Kidney tubule cell (primary cell): ENCODE measurements at regions not wholly inside any gene's neighbourhood (a gene's known extent, or its start where the extent isn't known, plus 50 kb on each side); places are given as distances from the start of the nearest gene placed in this dataset.

ENCODE experiments used
- DNase-seq: peaks from one replicate; pipeline ENCODE4 v3.0.0-alpha.2; 2018; ENCODE audit warnings: low spot score

DNA sequence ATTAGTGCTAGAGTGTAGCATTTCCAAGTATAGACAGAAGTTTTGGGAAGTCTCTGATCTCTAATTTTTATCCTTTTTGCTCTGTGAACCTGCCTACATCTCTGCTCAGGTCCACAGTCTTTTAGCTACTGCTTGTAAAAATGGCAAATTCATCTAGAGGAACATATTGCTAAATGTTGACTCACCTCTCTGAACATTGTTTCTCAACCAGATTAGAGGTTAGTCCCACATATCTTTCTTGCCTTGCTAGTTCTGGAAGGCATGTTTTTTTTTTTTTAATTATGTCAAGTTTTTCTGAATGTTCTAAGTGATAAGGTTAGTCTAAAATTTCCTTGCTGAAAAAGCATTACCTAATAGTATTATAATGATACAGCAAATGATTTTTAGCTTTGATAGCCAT lies 2889.6 kb upstream of the PCDH20 start:
- no peak for DNase-seq

DNA sequence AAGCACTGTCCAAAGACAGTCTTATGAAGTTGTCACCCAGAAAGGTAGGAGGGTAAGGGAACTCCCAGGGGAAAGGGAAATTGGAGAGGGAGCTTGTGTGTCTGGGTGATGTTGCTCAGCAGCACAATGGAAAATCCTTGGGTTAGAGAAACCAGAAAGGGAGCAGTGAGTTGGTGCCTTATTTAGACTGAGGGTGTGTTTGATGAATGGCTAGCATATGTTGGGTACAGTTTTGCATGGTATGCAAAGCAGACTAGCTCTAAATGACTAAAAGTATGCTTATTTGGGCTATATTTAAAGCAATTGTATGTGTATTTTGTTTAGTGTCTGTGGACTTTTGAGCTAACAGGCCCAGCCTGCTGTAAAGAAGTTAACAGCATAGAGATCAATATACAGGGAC lies 2884.6 kb upstream of the PCDH20 start:
- DNase-seq, result no peak

DNA sequence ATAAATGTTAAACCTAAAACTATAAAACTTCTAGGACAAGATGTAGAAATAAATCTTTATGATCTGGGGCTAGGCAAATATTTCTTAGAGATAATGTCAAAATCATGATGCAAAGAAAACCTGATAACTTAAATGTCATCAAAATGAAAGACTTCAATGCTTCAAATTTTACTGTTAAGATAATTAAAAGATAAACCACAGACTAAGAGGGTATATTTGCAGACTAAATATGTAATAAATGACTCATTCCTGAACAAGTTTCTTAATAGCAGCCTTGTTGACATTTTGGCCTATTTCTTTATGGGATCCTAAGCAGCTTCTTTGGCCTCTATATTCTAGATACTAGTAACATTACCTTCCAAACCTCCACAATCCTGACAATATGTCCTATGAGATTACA lies 2878.3 kb upstream of the PCDH20 start:
- DNase-seq, result no peak

DNA sequence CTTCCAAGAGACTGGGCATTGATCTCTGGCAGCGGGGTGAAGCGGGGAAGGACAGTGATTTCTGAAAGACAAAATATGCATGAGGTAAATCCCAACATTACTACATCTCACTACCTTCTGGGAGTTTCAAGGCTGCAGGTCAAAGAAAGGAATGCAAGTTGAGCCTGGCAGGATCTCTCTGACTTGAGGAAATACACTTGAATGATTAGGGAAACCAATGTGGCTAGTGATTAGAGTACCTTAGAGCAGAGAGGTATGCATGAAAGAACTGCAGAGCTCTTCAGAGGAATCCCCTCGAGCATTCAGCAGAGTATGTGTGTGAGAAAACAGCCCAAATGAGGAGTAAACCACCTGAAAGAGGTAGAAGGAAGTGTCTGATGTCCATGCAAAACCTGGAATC lies 2874.1 kb upstream of the PCDH20 start:
- DNase-seq, result peak; percentile 52

DNA sequence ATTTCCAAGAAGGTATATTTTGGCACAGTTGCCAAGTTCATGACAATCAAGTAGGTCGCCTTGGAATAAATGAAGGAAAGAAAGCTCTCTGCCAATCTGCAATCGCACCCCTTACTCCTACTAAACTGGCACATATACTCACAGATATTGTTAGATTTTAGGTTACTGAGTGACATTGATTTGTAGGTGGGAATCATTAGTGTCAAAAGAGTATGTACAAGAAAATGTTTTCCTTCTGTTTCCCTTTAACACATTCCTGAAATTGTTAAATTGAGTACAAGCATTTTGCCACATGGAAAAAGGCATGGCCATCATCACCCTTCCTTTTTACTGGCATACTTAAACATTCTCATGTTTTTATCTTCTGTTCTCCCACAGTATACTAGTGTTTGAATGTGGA lies 2868.3 kb upstream of the PCDH20 start:
- DNase-seq, result no peak

DNA sequence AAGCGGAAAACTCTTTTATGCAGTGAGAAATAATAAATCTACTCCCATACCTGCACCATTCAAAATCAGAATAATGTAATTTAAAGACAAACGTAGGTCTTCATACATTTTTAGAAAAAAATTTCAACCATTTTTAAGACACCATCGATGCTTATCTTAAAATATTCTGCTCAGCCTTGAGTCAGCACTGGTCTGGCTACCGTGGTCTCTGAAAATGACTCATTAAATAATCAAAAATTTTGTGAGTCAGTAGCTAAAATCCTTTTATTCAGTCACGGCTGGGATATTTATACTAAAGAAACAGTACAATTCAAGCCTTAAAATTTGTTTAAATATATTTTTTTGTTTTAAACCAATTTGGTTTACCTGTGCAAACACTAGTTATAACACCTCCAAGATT lies 2862.8 kb upstream of the PCDH20 start:
- DNase-seq, result no peak

DNA sequence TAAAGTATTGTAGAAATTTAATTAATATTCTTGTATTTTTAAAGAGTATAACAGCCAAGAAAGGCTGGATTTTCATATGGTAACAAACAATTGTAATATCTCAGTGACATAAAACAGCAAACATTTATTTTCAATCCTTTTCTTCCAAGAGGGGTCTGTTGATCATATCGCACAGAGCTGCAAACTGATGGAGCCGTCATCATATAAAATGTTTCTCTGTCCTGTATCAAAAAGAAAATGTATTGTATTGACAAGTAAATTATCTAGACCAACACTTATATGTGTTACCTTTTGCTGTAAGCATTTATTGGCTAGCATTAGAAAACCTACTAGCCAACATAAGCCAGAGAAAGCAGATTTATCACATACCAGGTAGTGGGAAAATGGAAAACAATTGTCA lies 2861.4 kb upstream of the PCDH20 start:
- DNase-seq, result no peak

DNA sequence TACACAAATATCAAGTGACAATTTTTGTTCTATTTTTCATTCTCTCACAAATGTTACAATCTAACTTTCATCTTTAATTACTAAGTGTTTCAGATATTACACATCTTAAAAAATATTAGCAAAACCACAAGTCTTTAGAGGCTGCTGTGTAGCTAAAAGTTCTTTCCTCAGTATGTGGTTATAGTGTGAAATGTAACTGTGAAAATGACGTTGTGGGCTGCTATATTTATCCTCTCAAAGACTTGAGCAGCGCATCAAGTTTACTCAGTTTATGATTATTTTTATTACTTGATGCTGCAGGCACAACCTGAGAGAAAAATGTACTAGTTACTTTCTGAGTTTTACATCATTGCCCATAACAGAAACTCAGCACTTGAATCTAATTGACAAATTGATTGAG lies 2860.6 kb upstream of the PCDH20 start:
- DNase-seq, result no peak

DNA sequence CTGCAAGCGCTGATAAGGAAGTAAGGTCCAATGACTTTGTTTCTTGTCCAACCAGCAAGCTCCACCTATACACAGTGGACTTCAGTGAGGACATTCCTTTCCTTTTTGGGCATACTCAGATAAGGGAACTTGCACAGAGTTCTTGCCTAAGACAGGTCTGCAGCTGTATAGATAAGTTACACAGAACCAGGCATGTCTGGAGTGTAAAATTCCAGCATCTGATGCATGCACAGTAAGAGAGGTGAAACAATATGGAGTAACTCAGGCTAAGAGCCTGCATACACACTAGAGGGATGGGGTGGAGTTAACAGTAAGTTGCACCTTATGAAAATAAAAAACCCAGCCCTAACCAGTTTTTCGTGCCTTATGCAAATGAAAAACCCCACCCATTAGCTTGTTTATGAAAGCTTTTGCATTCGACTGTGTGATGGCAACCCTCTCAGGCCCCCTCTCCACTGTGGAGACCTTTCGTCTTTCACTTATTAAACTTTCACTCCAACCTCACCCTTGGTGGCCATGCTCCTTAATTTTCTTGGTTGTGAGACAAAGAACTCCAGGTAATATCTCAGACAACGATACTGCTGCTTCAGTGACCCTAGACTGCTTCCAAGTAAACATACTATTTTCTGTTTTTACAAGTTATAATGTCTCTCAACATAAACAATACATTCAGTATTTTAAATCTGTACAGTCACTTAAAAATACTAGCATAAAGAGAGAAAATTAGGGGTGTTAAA lies 2859.0 kb upstream of the PCDH20 start:
- DNase-seq, result no peak

DNA sequence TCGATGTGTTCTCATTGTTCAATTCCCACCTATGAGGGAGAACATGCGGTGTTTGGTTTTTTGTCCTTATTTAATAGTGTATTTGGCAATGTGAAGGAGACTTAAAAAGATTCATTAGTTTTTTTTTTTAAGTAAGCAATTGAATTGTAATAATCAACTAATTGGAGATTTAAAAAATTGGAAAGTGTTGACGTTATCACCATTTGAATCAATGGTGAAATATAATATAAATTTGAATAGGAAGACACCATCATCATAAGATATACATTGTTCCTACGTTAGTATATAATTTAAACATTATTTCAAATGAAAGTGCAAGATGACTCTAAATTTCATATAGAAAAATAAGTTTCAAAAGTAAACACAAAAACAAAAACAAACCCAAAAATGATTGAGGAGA lies 2858.1 kb upstream of the PCDH20 start:
- DNase-seq, result no peak

DNA sequence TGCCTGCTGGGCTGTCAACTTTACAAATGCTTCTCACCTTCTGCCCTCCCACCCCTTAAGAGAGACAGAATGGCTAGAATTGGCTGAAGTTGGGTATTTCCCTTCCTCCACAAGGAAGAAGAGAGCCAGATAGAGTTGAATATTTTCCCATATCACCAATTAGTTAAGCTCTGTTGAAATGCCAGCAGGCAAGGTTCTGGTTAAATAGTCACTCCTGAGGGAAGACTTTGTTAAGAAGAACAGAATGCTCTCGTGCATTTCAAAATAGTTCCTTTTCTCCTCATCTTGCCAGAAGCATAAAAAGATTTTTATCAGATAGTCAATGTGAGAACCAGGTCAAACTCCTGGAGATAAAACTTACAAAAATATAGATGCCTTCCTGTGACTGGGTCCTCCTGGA lies 2857.0 kb upstream of the PCDH20 start:
- DNase-seq, result no peak

DNA sequence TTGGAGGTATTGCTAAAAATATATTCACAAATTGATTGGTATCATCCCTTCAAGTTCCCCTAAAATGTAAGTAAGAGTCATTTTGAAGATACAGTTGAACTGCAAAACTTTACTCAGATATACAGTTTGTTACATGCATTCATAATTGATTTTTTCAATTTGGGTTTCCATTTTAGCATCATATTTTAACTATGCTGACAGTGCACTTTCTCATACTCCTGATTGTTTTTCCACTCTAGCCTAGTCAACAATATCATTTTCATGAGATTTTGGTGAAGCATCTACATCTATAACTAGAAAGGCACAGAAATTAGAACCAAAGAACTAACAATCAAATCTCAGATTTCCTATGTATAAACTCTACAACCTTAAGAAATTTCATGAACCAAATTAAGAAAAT lies 2850.4 kb upstream of the PCDH20 start:
- DNase-seq, result no peak

DNA sequence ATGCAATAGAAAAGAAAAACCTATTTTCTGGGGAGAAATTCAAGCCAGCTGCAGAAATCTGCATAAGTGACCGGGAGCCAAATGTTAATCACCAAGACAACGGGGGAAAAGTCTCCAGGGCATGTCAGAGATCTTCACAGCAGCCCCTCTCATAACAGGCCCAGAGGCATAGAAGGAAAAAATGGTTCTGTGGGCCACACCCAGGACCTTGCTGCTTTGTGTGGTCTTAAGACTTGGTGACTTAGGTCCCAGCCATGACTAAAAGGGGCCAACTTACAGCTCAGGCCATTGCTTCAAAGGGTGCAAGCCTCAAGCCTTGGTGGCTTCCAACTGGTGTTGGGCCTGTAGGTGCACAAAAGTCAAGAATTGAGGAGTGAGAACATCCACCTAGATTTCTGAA lies 2847.6 kb upstream of the PCDH20 start:
- DNase-seq, result no peak

DNA sequence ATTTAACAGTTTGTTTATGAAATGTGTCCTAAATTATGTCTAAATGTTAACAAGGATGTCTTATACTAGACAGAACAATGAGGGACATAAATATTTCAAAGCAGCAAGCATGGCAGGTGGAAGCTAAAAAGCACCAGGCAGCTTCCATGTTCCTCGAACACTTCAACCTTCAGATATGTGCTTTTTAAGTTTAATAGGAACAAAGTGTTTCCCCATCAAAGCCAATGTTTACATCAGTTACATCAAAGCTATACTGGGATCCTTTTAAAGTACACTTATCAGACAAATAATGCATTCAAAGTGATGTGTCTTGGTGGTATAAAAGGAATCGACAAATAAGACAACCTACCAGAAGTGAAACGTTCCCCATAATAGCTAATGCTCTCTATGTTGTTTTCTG lies 2841.1 kb upstream of the PCDH20 start:
- DNase-seq, result no peak

DNA sequence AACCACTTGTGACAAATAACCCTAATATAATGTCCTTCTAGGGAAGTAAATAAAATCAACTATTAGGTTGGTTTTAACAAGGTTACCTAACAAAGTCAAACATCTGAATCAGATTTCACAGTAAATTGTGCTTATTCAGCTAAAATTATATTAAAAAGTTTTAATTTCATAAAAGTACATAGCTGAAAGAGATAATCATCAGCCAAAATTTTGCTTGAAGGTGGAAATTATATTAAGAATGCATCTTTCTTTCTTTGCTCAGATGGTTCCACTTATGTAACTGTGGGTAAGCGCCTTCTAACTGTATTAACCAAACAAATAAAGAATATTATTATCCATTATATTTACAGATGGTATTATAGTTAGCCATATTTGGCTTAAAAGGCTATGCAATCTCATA lies 2840.3 kb upstream of the PCDH20 start:
- no peak for DNase-seq

DNA sequence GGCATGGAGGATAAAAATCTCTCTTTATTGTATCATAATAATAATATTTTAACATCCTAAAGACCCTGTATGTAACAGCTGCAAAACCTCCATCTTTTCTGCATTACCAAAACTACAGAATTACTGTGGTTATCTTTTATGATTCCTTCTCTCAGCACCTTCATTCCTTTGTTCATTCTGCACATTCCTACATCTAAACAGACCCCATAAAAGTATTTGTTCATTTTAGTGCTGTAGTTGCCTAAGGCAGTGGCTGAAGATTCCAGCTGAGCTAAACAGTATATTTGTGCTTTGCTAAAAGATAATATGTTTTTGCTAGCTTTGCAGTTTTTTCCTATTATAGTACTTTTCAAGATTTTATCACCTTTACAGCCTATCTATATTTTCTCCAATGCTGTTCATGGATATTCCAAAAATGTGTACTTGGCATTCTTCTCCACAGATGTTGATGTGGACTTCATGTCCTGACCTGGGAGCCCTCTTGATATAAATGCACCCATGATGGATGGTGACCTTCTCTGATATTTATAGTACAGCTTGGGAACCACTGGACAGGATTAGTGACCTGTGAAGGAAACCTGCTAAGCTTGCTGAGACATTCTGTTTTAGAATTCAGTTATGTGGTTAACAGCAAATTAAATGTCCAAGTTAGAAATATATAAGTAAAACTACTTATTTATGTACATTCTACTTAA lies 2832.9 kb upstream of the PCDH20 start:
- DNase-seq, result no peak

DNA sequence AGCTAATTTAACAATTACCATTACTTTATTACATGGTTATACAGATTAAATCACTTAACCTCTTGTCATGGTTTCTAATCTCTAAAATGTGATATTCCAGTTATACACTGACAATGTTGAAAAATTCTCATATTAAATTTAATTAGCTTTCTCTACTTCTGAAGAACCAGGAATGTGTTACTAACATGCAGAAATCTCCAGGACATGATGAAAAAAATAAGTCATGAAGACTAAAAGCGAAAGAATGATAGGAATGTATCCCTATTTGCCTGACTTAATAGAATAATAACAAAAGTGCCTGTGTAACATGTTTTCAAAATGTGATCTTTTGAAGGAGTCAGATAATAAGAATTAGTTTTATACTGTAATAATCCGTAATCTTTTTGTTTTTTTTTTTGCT lies 2823.7 kb upstream of the PCDH20 start:
- peak; percentile 57 for DNase-seq

DNA sequence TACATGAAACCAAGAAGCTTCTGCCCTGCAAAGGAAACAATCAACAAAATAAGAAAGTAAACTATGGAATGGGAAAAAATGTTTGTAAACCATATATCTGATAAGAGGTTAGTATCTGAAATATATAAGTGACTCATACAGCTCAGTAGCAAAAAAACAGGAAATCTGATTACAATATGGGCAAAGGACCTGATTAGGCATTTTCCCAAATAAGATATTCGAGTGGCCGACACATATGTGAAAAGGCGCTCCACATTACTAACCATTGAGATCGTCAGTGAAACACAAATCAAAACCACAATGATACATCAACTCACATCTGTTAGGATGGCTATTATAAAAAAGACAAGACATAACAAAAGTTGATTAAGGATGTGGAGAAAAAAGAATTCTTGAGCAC lies 2818.6 kb upstream of the PCDH20 start:
- no peak for DNase-seq

DNA sequence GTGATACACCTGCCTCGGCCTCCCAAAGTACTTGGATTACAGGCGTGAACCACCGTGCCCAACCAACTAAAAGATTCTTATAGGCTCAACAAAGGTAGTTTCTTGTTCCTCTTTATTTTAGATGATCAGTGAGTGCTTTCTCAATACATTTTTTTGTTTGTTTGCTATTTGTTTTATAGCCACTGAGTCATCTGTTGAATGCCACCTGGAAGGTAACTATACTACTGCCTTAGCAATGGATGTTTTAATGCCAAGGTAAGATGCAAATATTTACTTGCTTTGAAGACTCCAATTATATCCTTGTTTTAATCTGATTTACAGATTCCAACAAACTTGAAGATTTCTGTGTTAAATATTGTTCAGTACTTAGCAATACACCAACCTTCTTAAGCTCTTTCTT lies 2807.4 kb upstream of the PCDH20 start:
- no peak for DNase-seq

DNA sequence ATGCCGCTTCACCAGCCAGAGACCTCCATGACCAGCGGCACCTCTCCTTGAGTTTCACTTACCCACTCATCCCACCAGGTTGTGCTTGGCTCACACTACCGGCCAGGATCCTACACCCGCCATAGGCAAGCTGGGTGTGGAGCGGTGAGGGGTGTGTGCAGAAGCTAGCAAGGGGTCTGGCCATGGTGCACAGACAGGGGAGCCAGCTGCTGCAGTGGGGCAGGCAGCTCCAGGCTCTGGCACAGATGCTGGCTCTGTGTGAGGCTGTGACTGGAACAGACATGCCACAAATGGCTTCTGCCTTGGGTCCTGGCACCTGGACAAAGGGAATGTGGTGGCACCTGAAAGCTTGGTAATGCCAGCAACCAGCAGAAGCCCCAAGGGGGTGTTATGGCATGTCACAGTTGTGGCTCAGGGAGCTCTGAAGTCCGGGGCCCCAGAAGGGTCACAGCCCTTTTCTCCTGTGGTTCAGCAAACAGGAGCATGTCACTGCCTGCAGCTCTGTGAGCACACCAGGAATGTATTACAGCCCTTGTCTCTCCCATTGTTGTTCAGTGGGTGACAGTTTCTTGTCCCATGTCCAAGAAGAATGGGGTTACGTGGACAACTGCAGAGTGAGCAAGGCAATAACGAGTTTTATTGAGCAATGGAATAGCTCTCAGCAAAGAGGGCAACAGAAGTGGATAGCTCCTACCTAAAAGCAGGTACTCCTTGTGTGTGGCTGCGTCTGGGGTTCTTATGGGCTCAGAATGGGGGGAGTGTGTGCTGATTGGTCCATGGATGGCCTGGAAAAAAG lies 2791.0 kb upstream of the PCDH20 start:
- DNase-seq, result no peak

DNA sequence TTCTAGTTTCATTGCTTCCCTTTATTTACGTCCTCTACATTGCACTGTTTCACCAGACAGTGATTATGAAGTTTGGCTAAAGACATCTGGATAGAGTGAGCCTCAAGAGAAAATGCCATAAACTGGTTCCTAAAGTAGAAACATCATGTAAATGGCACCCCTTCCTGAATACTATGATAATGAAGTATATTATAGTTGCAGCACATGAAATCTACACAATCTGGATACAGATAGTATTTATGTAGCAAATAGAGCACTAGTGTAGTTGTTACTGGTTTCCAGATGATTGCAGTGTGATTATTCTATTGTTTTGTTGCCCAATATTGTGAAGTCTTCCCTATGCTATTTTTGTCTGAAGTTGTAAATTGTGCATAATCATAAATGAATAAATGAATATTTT lies 2786.9 kb upstream of the PCDH20 start:
- no peak for DNase-seq

DNA sequence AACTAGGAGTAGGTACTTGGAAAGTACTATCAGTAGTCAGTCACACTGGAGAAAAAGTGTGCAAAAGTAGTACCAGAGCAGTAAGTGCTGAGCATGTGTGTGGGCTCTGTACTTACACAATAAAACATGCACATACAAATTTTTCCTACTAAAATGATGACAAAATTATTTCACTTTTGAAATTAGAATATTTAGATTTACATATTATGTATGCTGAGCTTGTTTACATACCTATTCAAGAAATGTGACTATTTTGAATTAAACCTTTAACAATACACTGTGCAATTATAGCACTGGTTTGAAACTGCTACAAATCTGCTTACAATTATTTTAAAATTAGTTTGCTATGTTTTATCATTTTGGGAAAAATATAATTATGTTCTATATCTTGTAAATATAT lies 2781.6 kb upstream of the PCDH20 start:
- DNase-seq, result no peak

DNA sequence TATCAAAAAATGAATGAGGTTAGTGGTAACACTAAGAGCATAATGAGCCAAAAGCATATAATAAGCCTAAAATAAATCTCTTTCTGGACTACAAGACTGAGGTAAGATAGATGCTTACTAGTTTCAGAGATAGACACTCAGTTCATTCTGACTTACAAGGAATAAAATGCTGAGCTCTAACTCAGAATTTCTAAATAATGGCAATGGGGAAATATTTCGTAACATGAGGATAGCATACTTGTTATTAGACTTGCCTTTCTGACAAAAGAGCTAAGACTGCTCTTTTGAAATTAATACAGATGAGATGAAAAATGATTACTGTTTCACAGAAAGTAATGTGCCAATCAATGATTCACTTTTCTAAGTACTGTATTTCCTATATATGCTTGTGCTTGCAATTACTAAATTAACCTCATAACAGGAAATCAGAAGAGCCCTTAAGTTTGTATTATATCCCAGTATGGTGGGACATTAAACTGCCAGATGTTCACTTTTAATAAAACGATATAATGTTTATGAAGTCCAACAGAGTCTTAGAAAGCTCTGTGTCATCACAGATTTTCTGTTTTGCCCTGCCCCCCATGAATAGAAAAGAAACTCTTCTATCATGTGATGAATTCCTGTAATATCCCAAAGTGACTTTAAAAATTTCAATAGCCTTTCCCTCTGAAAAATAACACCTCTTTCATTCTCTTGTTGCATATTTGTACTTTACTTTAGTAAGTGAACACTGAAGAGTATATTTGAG lies 2771.0 kb upstream of the PCDH20 start:
- no peak for DNase-seq
